ENCODE measurements at regions not wholly inside any gene's neighbourhood (a gene's known extent, or its start where the extent isn't known, plus 50 kb on each side); places are given as distances from the start of the nearest gene placed in this dataset.

DNA sequence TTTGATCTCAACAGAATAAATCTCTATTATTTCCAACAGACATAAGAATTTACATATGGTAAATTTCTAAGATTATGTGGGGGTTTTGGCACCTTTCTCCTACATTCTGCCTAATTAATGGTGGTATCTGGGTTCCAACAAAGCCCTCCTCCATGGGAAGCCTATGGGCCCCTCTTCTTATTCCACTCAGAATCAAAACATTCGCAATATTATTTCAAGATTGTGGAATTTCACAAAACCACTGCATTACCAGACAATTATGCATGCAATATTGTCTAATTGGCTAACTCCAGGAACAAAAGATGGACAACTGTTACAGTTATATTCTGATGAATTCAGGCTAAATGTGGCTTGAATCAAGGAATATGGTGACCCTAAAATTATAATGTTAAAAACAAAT lies 434.0 kb downstream of the NFIB start:
- no peaks in the 10 kb centered on the region for H3K36me3 ChIP-seq (ENCODE audit: control insufficient read depth in 2 of 2, extremely low read depth in 1 of 2, insufficient read depth in 2 of 2, low read length in 2 of 2)
- H4K20me1 ChIP-seq (replicated peaks; ENCODE audit: control insufficient read depth, extremely low read depth, insufficient read depth, low read length): no peaks in the 10 kb centered on the region
- no peaks in the 10 kb centered on the region for H3K4me1 ChIP-seq (ENCODE audit: control insufficient read depth, extremely low read depth, insufficient read depth, low read length)
- CTCF ChIA-PET: no interaction called here
- dilution Hi-C loops (cut with MboI; ENCODE audit: extremely low pct_ligation_motif_present, low sequenced_read_pairs): no loop called here
- TF ChIP-seq FOS (IDR thresholded peaks at IDR 0.05; ENCODE audit: borderline replicate concordance, insufficient read depth, low read length): no peak
- no peak for TF ChIP-seq POLR2A (IDR thresholded peaks at IDR 0.05; ENCODE audit: low read depth, low read length)
- no peak for TF ChIP-seq EZH2 (IDR thresholded peaks at IDR 0.05; ENCODE audit: borderline replicate concordance, low read depth, low read length, severe bottlenecking)
- TF ChIP-seq GATA2 (IDR thresholded peaks at IDR 0.05; ENCODE audit: insufficient read depth, insufficient read length, low read depth, low read length): no peak
- no peak for TF ChIP-seq POLR2AphosphoS5 (IDR thresholded peaks at IDR 0.05; ENCODE audit: insufficient read depth, low read depth, low read length)
- TF ChIP-seq, protein P1, sequence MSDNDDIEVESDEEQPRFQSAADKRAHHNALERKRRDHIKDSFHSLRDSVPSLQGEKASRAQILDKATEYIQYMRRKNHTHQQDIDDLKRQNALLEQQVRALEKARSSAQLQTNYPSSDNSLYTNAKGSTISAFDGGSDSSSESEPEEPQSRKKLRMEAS (IDR thresholded peaks at IDR 0.05; ENCODE audit: insufficient read depth, insufficient read length): no peak
- TF ChIP-seq, protein P2, sequence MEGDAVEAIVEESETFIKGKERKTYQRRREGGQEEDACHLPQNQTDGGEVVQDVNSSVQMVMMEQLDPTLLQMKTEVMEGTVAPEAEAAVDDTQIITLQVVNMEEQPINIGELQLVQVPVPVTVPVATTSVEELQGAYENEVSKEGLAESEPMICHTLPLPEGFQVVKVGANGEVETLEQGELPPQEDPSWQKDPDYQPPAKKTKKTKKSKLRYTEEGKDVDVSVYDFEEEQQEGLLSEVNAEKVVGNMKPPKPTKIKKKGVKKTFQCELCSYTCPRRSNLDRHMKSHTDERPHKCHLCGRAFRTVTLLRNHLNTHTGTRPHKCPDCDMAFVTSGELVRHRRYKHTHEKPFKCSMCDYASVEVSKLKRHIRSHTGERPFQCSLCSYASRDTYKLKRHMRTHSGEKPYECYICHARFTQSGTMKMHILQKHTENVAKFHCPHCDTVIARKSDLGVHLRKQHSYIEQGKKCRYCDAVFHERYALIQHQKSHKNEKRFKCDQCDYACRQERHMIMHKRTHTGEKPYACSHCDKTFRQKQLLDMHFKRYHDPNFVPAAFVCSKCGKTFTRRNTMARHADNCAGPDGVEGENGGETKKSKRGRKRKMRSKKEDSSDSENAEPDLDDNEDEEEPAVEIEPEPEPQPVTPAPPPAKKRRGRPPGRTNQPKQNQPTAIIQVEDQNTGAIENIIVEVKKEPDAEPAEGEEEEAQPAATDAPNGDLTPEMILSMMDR (IDR thresholded peaks at IDR 0.05; ENCODE audit: extremely low read depth in 1 of 2, insufficient read depth in 1 of 2, low read depth in 1 of 2, low read length in 2 of 2): no peak
- no peak for TF ChIP-seq MYC (IDR thresholded peaks at IDR 0.05; ENCODE audit: low read depth, low read length)
- TF ChIP-seq JUN (IDR thresholded peaks at IDR 0.05; ENCODE audit: borderline replicate concordance, insufficient read depth, insufficient read length, low read depth): no peak
- no peak overlapping the region for H2AFZ ChIP-seq (ENCODE audit: low read depth, low read length)
- BruUV-seq (replicated peaks): no TSS peak
- FAIRE-seq (no peak), DNase-seq (ENCODE audit: low read depth, low spot score) (no peak)
- H3K9ac ChIP-seq (replicated peaks; ENCODE audit: extremely low read depth, insufficient read depth, low read length): no peak overlapping the region
- no peaks in the 10 kb centered on the region for H3K9me3 ChIP-seq (replicated peaks; ENCODE audit: control insufficient read depth, insufficient read depth, low read length)
- intact Hi-C loops (cut with micrococcal nuclease): no loop called here
- no peaks in the 10 kb centered on the region for H3K9me1 ChIP-seq (replicated peaks; ENCODE audit: control insufficient read depth, extremely low read depth, insufficient read depth, low read length)
- no peaks in the 10 kb centered on the region for H3K79me2 ChIP-seq (ENCODE audit: control insufficient read depth, insufficient read depth, low read length)
- H3K4me2 ChIP-seq (ENCODE audit: insufficient read depth, low read length): no peak overlapping the region
- POLR2A ChIA-PET: no interaction called here
- H3K4me3 ChIP-seq (replicated peaks in 1 of 3; ENCODE audit: insufficient read depth in 1 of 3, low read depth in 1 of 3, low read length in 3 of 3): no peak overlapping the region
- no peaks in the 10 kb centered on the region for H3K27me3 ChIP-seq (ENCODE audit: control insufficient read depth in 2 of 2, insufficient read depth in 2 of 2, low read length in 2 of 2)
- H3K27ac ChIP-seq (ENCODE audit: insufficient read depth, low read depth, low read length): no peak overlapping the region

All from endothelial cell of umbilical vein (primary cell).